Smooth muscle cell of the brain vasculature (primary cell): ENCODE measurements at regions not wholly inside any gene's neighbourhood (a gene's known extent, or its start where the extent isn't known, plus 50 kb on each side); places are given as distances from the start of the nearest gene placed in this dataset.

Experiments used
- DNase-seq: peaks from one replicate; pipeline ENCODE4 v3.0.0-alpha.2; 2012; ENCODE audit warnings: low read depth, low spot score

DNA sequence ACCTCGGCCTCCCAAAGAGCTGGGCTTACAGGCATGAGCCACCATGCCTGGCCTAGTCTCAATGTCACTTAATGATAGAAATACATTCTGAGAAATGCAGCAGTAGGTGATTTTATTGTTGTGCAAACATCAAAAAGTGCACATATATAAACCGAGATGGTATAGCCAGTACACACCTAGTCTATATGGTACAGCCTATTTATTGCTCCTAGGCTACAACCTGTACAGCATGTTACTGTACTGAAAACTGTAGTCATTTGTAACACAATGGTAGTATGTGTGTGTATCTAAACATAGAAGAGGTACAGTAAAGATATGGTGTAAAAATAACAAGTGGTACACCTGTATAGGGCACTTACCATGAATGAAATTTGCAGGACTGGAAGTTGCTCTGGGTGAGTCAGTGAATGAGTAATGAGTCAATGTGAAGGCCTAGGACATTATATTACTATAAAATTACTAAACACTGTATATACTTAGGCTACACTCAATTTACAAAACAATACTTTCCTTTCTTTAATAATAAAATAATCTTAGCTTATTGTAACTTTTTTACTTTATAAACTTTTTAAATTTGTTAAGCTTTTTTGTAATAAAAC is 166.7 kb upstream of the SYT1 start:
- no peak for DNase-seq

DNA sequence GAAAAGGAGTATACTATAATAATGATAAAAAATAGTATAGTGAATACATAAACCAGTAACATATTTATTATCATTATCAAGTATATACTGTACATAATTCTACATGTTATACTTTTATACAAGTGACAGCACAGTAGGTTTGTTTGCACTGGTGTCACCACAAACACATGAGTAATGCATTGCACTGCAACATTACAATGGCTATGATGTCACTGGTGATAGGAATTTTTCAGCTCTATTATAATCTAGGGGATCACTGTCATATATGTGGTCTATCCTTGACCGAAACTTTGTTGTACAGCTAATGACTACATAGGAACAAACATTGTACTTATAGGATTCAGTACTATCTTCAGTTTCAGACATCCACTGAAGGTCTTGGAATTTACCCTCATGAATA is 165.8 kb upstream of the SYT1 start:
- no peak for DNase-seq

DNA sequence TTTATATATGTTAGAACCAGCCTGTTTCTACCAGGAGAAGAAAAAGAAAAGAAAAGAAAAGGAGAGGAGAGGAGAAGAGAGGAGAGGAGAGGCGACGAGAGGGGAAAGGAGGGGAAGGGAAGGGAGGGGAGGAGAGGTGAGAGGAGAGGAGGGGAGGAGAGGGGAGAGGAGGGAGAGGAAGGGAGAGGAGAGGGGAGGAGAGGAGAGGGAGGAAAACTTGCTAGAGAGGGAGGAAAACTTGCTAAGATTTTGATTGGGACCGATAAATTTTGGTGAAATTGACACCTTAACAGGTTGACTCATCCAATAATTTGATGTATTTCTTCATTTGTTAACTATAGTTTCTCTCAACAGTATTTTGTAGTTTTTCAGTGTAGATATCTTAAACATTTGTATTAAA is 164.0 kb upstream of the SYT1 start:
- DNase-seq: no peak

DNA sequence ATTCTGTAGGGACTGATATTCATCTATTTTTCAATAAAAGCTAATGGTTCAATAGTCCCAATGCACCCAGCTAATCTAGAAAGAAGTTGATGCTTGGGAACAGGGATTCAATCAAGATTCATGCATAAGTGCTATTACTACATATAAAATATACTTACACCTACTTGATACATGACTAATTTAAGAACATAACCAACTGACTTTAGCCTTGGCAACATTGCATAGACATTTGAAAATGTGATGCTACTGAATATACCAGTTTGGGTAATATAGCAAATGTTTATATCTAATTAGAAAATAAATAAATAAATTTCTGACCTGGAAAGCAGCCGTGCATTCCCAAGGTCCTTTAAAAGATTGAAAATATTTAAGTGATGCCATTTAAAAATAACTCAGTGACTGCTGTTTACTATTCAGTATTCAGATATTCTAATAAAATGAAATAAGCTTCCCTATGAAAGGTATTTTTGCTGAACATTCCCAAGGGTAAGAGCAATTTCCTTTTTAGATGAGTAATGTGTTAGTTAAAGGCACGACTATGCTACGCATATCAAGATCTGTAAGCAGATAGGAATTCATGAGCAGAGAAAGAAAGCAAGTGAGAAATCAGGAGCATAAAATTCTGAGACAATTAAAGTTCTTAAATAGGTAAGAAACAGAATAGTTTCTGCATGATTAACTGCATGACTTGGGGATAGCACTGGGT is 160.6 kb upstream of the SYT1 start:
- no peak for DNase-seq

DNA sequence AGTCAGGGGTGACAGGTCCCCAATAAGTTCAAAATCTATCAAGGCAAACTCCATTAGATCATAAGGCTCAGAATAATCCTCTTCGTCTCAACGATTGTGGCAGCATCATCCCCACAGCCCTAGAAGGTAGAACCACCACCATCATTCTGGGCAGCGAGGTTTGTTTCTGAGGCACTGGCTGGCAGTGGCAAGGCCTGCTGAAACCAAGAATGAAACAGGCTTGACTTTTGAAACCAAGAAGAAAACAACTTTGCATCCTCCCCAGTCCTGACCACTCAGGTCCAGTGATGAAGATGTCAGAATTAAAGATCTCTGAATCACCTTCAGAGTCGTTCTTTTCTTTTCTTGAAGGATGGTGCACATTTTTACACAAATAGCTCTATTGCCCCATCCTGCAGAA is 152.6 kb upstream of the SYT1 start:
- DNase-seq: no peak

DNA sequence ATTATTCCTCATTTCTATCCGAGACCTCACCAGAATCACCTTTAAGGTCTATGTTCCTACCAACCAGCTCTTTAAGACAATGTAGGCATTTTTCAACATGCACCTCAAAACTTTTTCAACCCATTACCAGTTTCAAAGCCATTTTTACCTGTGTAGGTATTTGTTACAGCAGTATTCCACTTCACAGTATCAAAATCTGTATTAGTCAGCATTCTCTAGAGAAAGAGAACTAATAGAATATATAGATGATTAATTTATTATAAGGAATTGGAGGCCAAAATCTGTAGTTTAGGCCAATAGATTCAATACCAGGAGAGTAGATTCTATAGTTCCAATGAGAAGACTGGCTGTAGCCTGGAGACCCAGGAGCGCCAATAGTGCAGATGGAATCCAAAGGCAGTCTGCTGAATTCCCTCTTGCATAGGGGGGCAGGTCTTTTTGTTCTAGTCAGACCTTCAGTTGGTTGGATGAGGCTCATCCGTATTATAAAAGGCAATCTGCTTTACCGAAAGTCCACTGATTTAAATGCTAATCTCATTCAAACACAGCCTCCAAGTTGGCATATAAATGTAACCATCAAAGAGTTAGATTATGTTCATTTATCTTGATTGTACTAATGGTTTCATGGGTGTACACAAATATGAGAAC is 151.6 kb upstream of the SYT1 start:
- DNase-seq: no peak

DNA sequence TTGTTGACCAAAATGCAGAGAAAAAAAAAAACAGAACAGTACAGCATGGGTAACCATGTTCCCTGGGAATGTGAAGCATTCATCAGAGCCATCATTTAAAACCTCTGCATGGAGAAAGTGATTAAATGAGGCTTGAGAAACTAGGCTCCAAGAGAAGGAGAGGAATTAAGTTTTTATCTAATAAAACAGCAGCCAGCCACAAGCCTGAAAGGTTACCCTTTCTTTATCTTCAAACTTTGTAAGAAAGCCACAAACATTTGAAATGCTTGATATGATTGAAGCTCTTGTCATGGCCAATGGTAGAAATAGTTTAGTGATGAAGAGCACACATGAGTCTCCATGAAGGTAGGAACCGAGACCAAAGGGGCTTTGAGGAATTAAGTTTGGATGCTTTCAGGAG is 144.9 kb upstream of the SYT1 start:
- DNase-seq: no peak

DNA sequence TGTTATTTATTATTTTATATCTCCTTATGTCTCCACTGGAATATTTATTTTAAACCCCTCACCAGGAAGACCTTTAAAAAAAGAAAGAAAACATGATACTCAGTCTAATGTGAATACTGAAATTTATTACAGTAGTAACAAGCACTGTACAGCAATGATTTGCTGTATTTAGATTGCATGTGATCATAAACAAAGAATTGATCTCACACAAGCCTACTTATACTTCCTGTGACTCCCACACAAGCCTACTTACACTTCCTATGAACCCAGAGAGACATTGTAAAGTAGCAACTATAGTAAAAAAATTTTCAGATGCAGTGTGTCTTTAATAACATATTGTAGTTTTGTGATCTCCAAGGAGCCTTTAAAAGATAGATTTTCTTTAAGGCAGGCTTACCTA is 142.7 kb upstream of the SYT1 start:
- no peak for DNase-seq

DNA sequence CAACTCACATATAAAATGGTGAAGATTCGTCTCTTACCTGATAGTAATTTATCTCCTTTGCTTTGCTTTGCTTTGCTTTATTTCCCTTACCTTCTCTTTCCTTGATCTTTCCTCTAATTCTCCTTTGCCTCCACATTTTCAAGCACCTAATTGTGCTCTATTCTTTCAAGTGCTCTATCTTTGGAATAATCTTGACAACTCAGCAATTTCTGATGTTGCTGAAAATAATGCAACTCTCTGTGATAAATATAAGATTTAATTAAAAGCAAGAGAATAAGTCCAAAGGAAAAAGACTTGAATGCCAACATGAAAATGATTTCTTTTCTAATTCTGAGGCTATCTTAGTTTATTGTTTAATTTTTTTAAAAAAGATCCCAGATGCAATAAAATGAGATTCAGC is 139.5 kb upstream of the SYT1 start:
- DNase-seq: no peak

DNA sequence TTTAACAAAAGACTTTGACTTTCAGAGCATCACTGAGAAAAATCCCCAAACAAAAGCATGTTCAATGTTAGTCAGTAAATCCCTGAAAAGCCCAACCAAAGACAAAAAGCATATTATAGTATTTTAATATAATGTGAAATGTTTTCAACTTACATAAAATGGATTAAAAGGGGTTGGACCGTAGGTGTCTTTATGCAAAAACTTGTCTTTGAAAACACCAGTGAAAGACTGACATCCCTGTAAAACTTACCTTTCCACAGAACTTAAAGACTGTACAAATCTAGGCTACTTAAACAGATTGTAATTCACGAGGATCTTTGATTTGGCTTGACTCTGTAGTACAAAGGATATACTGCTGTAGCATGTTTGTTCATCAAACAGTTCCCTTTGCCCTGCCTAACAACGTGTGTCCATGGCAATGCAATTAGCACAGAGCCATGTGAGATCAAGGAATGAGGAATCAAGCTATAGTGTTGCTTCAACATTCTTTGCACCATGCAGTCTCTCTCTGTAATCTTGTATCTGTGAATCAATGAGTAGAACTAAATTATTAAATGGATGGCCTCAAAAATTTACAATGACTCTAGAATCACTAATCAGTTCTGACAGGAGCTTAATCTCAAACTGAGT is 138.5 kb upstream of the SYT1 start:
- no peak for DNase-seq

DNA sequence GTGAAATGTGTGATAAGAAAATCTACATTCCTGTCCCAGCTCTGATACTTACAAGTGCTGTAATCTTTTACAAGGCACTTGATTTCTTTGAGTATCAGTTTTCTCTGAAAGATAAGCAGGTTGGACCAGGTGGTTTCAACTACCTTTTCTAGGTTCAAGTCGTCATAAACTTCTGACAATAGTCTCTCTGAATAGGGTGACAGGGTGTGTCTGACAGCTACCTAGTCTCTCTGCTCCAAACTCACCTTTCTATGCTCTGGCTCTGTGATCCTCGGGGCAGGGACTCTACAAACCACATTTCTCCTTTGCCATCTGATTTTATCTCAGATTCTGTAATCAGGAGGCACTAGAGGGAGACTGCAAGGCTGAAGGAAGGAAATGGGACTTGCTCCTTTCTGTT is 137.7 kb upstream of the SYT1 start:
- no peak for DNase-seq

DNA sequence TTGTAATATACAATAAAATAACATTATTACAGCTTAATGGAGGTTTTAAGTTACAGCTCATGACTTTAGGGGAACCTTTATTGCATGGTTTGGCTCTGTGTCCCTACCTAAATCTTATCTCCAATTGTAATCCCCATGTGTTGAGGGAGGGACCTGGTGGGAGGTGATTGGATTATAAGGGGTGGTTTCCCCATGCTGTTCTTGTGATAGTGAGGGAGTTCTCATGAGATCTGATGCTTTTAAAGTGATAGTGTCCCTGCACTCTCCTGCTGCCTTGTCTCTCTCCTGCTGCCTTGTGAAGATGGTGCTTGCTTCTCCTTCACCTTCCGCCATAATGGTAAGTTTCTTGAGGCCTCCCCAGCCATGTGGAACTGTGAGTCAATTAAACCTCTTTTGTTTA is 132.1 kb upstream of the SYT1 start:
- DNase-seq: no peak

DNA sequence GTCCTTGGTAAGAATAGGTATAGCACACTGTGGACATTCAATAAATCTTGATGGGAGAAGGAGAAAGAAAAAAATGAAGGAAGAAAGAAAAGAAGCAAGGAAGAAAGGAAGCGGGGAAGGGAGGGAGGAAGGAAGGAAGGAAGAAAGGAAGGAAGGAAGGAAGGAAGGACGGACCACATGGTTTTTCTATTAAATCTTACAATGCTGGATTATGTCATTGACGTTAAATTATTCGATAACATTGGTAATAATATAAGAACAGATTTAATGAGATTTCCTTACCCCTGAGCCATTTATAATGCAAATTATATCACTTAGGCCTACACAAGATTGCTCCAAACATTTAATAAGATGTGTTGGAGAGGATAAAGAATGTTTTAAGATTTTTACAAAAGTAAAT is 124.9 kb upstream of the SYT1 start:
- no peak for DNase-seq

DNA sequence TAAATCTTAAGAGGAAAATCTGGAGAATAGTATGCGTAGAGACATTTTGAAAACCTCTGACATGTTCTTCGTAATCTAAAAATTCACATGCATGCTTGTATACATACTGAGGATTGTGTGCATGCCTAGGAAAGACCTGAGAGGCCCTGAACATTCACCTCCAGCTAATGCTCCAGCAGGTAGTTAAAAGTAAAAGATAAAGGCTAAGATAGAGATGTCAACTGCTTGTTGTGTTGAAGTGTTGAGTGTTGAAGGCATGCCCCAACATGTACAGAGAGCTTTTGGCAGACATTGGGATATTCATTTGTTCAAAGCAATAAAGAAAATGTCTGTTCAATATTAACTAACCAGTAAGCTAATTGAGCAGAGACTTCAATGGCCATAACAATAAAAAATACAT is 118.6 kb upstream of the SYT1 start:
- DNase-seq: no peak

DNA sequence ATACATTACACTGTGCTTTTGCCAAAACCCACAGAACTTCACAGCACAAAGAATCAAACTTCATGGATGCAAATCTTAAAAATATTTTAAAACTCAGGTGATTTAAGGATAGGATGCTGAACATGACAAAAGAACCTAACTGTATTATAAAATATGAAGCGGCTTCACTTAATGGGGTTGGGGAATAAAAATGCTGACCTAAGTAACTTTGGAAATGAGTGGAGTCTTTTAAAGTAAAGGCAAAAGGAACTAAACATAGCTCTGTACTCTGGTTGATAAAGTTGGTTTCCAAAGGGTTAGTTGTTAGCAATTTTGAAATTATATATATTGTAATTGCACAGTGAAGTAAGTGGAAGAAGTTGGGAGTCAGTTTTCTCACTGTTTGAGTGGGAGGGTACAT is 111.5 kb upstream of the SYT1 start:
- DNase-seq: no peak

DNA sequence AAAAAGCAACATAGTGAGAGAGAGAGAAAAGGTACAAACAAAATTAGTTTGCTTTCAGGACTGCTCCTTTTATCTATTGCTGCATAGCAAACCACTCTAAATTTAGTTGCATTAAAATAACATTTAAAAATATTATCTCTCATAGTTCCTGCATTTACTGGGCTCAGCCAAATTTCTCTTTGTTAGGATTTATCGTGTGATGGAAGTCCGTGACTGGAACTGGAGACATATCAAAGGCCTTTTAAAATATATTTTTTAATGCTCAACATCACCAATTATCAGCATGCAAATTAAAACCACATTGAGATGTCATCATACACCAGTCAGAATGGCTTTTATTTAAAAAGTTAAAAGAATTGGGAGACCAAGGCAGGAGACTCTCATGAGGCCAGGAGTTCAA is 107.6 kb upstream of the SYT1 start:
- DNase-seq: no peak

DNA sequence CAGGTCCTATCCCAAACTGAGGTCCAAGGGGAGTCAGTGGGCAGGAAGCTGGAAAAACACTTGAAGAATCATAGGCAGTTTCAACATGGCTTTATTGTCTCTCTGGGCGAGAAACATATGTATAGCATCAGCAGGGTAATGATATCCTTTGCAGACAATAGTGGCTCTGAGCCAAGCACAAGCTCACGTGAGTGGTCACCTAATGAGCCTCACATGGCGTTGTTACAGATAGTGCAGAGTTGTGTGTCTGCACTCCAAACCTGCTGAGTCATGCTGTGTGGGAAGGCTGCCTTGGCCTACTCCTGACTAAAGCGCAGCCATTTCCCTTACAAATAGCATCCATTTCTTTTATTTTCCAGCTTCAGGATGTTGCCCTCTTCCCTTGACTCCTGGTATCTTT is 105.2 kb upstream of the SYT1 start:
- no peak for DNase-seq

DNA sequence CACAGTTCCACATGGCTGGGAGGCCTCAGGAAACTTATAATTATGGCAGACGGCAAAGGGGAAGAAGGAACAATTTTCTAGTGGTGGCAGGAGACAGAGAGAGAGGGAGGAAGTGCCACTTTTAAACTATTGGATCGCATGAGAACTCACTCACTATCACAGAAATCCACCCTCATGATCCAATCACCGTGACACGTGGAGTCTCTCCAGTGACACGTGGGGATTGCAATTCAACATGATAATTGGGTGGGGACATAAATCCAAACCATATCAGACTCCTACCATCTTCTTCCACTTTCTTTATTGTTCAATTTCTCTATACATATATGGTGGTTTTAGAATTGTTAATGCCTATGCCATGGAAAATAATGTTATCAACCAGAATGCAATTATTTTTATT is 103.7 kb upstream of the SYT1 start:
- no peak for DNase-seq

DNA sequence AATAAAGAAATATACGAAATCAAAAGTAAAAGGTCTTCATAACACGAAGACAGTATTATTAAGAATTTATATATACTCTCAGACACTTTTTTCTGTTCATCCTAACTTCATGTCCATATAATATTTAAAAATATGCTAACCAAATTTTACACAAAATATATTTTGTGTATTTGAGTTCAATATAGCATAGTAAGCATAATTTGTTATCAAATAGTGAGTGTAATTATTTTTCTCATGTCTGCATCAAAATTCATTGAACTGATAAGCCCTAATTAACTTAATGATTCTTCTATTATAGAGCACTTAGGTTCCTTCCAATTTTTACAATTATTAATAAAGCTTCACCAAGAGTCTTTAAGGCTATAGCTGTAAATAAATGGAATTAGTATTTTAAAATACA is 99.7 kb upstream of the SYT1 start:
- no peak for DNase-seq

DNA sequence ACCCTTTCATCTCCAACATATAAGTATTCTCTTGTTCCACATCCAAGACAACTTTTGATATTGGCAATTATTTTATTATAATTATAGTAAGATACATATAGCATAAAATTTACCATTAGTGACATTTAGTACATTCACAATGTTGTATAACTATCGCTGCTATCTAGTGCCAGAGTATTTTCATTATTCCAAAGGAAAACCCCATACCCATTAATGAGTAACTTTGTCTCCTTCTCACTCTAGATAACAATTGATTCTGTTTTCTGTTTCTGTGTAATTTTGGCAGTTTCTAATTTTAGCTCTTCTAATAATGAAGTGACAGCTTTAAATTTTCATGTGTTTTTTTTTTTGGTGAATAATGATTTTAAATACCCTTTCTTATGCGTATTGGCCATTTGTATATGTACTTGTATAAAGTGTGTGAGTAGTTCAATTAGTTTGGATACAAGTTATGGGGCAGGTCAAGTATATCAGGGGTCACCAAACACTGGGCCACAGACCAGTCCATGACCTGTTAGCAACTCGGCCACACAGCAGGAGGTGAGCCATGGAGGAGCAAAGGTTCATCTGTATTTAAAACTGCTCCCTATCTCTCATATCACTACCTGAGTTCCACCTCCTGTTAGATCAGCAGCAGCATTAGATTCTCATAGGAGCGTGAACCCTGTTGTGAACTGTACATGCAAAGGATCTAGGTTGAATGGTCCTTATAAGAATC is 97.2 kb upstream of the SYT1 start:
- DNase-seq: no peak

DNA sequence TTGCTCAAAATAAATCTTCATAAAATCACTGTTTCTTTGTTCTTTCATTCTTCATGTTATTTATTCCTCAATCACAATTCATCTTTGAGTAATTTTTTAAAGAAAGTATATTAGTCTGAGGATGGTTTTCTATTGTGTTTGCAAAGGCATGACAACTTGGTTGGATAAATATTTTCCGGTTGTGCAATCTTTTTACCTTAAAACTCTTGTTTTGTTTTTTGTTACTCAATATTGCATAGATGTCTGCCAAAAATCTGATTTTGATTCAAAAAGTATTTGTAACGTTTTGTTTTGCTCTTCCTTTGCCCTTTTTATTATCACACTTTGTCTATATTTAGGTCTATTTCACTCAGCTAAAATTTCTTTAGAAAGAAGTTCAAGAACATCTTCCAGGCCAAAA is 86.2 kb upstream of the SYT1 start:
- DNase-seq: no peak

DNA sequence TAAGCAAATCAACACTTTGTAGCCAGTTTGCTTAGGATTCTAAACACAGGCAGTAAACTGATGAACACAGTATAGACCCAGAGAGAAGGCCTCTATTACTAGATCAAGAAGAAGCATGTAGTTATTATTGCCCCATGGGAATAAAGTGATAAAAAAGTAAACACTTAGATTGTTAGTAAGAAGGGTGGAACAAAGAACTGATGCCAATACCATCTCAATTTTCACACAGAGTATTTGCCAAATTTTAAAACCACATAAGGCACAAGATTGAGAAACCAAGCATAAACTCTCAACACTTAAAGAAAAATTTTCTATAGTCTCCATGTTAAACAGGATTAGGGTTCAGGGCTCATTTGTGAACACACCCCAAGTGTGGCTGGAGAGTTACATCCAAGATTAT is 77.0 kb upstream of the SYT1 start:
- DNase-seq: no peak
